GM23338 (cell line): ENCODE measurements at regions not wholly inside any gene's neighbourhood (a gene's known extent, or its start where the extent isn't known, plus 50 kb on each side); places are given as distances from the start of the nearest gene placed in this dataset.

Source experiments
- ATAC-seq: fragments of 200-7000 bp; cut with Tn5 transposase; 3 replicates; pipeline ENCODE4 v1.9.1; 2020
- DNase-seq: peaks from one replicate; pipeline ENCODE4 v3.0.0-alpha.2; 2015; ENCODE audit warnings: low spot score
- H2AFZ ChIP-seq: fragments of 200-600 bp; sonication (generic); 2 replicates; pipeline ENCODE4 v1.8.0; 2016; ENCODE audit warnings: antibody characterized with exemption, mild to moderate bottlenecking, moderate library complexity
- H3F3A ChIP-seq: fragments of 200-600 bp; sonication (generic); replicated peaks from 2 replicates; pipeline ENCODE4 v1.8.0; 2017; ENCODE audit warnings: antibody characterized with exemption, mixed run types, low read depth
- H3K27ac ChIP-seq: fragments of 200-600 bp; sonication (generic); 2 replicates; pipeline ENCODE4 v1.6.1; 2016; ENCODE audit warnings: low read depth
- H3K27me3 ChIP-seq: fragments of 200-600 bp; sonication (generic); 2 replicates; pipeline ENCODE4 v1.8.0; 2016; ENCODE audit warnings: mild to moderate bottlenecking, mixed run types, moderate library complexity; ENCODE audit not compliant: insufficient read depth
- H3K36me3 ChIP-seq: fragments of 200-600 bp; sonication (generic); 2 replicates; pipeline ENCODE4 v1.8.0; 2016; ENCODE audit warnings: mild to moderate bottlenecking; ENCODE audit not compliant: insufficient read depth
- H3K4me1 ChIP-seq: fragments of 200-600 bp; sonication (generic); 2 replicates; pipeline ENCODE4 v1.8.0; 2016; ENCODE audit warnings: mild to moderate bottlenecking, moderate library complexity; ENCODE audit not compliant: insufficient read depth
- H3K4me2 ChIP-seq: fragments of 200-600 bp; sonication (generic); 2 replicates; pipeline ENCODE4 v1.7.1; 2017; ENCODE audit warnings: mixed run types
- H3K4me3 ChIP-seq: fragments of 200-600 bp; sonication (generic); 2 replicates; pipeline ENCODE4 v1.6.1; 2016; ENCODE audit warnings: mixed run types
- H3K79me2 ChIP-seq: fragments of 200-600 bp; sonication (generic); replicated peaks from 2 replicates; pipeline ENCODE4 v1.8.0; 2017; ENCODE audit warnings: mild to moderate bottlenecking; ENCODE audit not compliant: insufficient read depth
- H3K9me2 ChIP-seq: fragments of 200-600 bp; sonication (generic); 2 replicates; pipeline ENCODE4 v1.8.0; 2017; ENCODE audit not compliant: insufficient read depth
- H4K20me1 ChIP-seq: fragments of 200-600 bp; sonication (generic); replicated peaks from 2 replicates; pipeline ENCODE4 v1.8.0; 2017; ENCODE audit warnings: mild to moderate bottlenecking; ENCODE audit not compliant: insufficient read depth
- H3K27ac Mint-ChIP-seq: 2 replicates; pipeline ENCODE4 v1.8.0; 2020; ENCODE audit warnings: inconsistent platforms, mild to moderate bottlenecking, moderate library complexity, mixed read lengths
- H3K27me3 Mint-ChIP-seq: 3 replicates; pipeline ENCODE4 v1.8.0; 2022; ENCODE audit warnings: low read depth, mild to moderate bottlenecking, moderate library complexity, mixed read lengths, inconsistent platforms; ENCODE audit not compliant: insufficient read depth, poor library complexity
- H3K36me3 Mint-ChIP-seq: 3 replicates; pipeline ENCODE4 v1.8.0; 2021; ENCODE audit warnings: low read depth, mild to moderate bottlenecking, inconsistent platforms, moderate library complexity, mixed read lengths
- H3K4me1 Mint-ChIP-seq: 3 replicates; pipeline ENCODE4 v1.8.0; 2020; ENCODE audit warnings: mild to moderate bottlenecking, inconsistent platforms, mixed read lengths
- H3K4me3 Mint-ChIP-seq: 3 replicates; pipeline ENCODE4 v1.8.0; 2021; ENCODE audit warnings: moderate library complexity, mild to moderate bottlenecking, inconsistent platforms, mixed read lengths
- H3K9me3 Mint-ChIP-seq: 3 replicates; pipeline ENCODE4 v1.8.0; 2020; ENCODE audit warnings: moderate library complexity, mild to moderate bottlenecking, inconsistent platforms, mixed read lengths
- CREB1 ChIP-seq: fragments of 250-450 bp; sonication (Bioruptor Pico); IDR thresholded peaks from 2 replicates; pipeline ENCODE4 v1.5.0; 2020; ENCODE audit warnings: low read depth, mild to moderate bottlenecking, moderate library complexity
- EZH2 ChIP-seq: fragments of 200-600 bp; sonication (generic); IDR thresholded peaks from one replicate; pipeline ENCODE4 v1.8.0; 2017; ENCODE audit warnings: antibody characterized with exemption, mild to moderate bottlenecking, low read depth; ENCODE audit not compliant: unreplicated experiment
- EZH2phosphoT487 ChIP-seq: fragments of 200-600 bp; sonication (generic); IDR thresholded peaks from one replicate; pipeline ENCODE4 v1.8.1; 2018; ENCODE audit warnings: antibody characterized with exemption; ENCODE audit not compliant: unreplicated experiment
- JUNB ChIP-seq: IDR thresholded peaks from one replicate; pipeline ENCODE4 v1.6.1; 2016; ENCODE audit warnings: antibody characterized with exemption; ENCODE audit not compliant: unreplicated experiment
- NANOG ChIP-seq: IDR thresholded peaks from 2 replicates; pipeline ENCODE4 v1.6.1; 2016; ENCODE audit warnings: antibody characterized with exemption, borderline replicate concordance
- POLR2AphosphoS5 ChIP-seq: IDR thresholded peaks from 2 replicates; pipeline ENCODE4 v1.6.1; 2016; ENCODE audit warnings: antibody characterized with exemption, low read depth
- STAT1 ChIP-seq: IDR thresholded peaks from one replicate; pipeline ENCODE4 v1.6.1; 2016; ENCODE audit warnings: antibody characterized with exemption; ENCODE audit not compliant: unreplicated experiment
- ZNF114 ChIP-seq: fragments of 250-450 bp; sonication (Bioruptor Pico); IDR thresholded peaks from 2 replicates; pipeline ENCODE4 v1.5.0; 2020; ENCODE audit warnings: mild to moderate bottlenecking, moderate library complexity
- ZNF331 ChIP-seq: fragments of 250-450 bp; sonication (Bioruptor Pico); IDR thresholded peaks from 2 replicates; pipeline ENCODE4 v1.5.0; 2020; ENCODE audit warnings: low read depth, mild to moderate bottlenecking, moderate library complexity
- TF ChIP-seq, protein P1 (sequence below): IDR thresholded peaks from 2 replicates; pipeline ENCODE4 v1.6.1; 2016; ENCODE audit warnings: antibody characterized with exemption
- TF ChIP-seq, protein P2 (sequence below), 2 experiments: fragments of 200-600 bp in 1 of 2; sonication (generic) in 1 of 2; conservative IDR thresholded peaks; 2 replicates each; pipeline versions ENCODE4 v1.5.1 to v1.6.1; 2016 to 2017; ENCODE audit warnings: antibody characterized with exemption in 2 of 2, low read depth in 2 of 2, mild to moderate bottlenecking in 2 of 2, moderate library complexity in 1 of 2
- TF ChIP-seq, protein P3 (sequence below): IDR thresholded peaks from one replicate; pipeline ENCODE4 v1.6.1; 2018; ENCODE audit warnings: antibody characterized with exemption; ENCODE audit not compliant: unreplicated experiment
- TF ChIP-seq, protein P4 (sequence below): fragments of 250-450 bp; sonication (Bioruptor Pico); IDR thresholded peaks from 2 replicates; pipeline ENCODE4 v1.5.0; 2020; ENCODE audit warnings: mild to moderate bottlenecking, moderate library complexity

DNA sequence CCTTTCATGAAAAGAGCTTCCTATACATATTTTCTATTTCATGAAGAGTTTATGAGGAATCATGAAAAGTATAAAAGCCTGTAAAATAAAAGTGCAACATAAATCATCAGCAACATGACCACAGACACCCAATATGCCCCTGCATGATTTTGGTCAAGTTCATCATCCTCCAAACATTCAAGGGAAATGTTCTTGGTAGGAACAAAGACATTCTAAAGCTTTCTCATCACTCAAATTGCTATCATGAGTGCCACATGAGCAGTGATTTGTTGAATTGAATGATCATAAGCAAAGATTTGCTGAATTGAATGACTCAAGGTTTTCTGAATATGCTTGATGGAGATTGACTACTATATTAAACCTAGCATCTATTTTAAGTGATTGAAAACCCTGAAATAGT is 172.2 kb downstream of the MBD2 start:
- DNase-seq (no peak), ATAC-seq (no peak)
- no peaks in the 10 kb centered on the region for H3K27me3 Mint-ChIP-seq
- no peak overlapping the region for H3K4me3 ChIP-seq
- no peaks in the 10 kb centered on the region for H3K4me1 ChIP-seq
- H3K4me2 ChIP-seq: no peak overlapping the region
- no peak overlapping the region for H3K4me3 Mint-ChIP-seq
- H3K4me1 Mint-ChIP-seq: no peaks in the 10 kb centered on the region
- no peak overlapping the region for H3K27ac ChIP-seq
- H3K27me3 ChIP-seq: no peaks in the 10 kb centered on the region
- TF ChIP-seq NANOG (no peak), EZH2 (no peak), ZNF114 (CRISPR knock-in tag) (no peak), EZH2phosphoT487 (no peak), STAT1 (no peak), POLR2AphosphoS5 (no peak), CREB1 (CRISPR knock-in tag) (no peak), JUNB (no peak), ZNF331 (CRISPR knock-in tag) (no peak)
- TF ChIP-seq, protein P1, sequence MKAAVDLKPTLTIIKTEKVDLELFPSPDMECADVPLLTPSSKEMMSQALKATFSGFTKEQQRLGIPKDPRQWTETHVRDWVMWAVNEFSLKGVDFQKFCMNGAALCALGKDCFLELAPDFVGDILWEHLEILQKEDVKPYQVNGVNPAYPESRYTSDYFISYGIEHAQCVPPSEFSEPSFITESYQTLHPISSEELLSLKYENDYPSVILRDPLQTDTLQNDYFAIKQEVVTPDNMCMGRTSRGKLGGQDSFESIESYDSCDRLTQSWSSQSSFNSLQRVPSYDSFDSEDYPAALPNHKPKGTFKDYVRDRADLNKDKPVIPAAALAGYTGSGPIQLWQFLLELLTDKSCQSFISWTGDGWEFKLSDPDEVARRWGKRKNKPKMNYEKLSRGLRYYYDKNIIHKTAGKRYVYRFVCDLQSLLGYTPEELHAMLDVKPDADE: no peak
- TF ChIP-seq, protein P2, sequence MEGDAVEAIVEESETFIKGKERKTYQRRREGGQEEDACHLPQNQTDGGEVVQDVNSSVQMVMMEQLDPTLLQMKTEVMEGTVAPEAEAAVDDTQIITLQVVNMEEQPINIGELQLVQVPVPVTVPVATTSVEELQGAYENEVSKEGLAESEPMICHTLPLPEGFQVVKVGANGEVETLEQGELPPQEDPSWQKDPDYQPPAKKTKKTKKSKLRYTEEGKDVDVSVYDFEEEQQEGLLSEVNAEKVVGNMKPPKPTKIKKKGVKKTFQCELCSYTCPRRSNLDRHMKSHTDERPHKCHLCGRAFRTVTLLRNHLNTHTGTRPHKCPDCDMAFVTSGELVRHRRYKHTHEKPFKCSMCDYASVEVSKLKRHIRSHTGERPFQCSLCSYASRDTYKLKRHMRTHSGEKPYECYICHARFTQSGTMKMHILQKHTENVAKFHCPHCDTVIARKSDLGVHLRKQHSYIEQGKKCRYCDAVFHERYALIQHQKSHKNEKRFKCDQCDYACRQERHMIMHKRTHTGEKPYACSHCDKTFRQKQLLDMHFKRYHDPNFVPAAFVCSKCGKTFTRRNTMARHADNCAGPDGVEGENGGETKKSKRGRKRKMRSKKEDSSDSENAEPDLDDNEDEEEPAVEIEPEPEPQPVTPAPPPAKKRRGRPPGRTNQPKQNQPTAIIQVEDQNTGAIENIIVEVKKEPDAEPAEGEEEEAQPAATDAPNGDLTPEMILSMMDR (conservative IDR thresholded peaks at IDR 0.05; ENCODE audit: low read depth in 2 of 2): no peak
- TF ChIP-seq, protein P3, sequence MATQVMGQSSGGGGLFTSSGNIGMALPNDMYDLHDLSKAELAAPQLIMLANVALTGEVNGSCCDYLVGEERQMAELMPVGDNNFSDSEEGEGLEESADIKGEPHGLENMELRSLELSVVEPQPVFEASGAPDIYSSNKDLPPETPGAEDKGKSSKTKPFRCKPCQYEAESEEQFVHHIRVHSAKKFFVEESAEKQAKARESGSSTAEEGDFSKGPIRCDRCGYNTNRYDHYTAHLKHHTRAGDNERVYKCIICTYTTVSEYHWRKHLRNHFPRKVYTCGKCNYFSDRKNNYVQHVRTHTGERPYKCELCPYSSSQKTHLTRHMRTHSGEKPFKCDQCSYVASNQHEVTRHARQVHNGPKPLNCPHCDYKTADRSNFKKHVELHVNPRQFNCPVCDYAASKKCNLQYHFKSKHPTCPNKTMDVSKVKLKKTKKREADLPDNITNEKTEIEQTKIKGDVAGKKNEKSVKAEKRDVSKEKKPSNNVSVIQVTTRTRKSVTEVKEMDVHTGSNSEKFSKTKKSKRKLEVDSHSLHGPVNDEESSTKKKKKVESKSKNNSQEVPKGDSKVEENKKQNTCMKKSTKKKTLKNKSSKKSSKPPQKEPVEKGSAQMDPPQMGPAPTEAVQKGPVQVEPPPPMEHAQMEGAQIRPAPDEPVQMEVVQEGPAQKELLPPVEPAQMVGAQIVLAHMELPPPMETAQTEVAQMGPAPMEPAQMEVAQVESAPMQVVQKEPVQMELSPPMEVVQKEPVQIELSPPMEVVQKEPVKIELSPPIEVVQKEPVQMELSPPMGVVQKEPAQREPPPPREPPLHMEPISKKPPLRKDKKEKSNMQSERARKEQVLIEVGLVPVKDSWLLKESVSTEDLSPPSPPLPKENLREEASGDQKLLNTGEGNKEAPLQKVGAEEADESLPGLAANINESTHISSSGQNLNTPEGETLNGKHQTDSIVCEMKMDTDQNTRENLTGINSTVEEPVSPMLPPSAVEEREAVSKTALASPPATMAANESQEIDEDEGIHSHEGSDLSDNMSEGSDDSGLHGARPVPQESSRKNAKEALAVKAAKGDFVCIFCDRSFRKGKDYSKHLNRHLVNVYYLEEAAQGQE: no peak
- TF ChIP-seq, protein P4, sequence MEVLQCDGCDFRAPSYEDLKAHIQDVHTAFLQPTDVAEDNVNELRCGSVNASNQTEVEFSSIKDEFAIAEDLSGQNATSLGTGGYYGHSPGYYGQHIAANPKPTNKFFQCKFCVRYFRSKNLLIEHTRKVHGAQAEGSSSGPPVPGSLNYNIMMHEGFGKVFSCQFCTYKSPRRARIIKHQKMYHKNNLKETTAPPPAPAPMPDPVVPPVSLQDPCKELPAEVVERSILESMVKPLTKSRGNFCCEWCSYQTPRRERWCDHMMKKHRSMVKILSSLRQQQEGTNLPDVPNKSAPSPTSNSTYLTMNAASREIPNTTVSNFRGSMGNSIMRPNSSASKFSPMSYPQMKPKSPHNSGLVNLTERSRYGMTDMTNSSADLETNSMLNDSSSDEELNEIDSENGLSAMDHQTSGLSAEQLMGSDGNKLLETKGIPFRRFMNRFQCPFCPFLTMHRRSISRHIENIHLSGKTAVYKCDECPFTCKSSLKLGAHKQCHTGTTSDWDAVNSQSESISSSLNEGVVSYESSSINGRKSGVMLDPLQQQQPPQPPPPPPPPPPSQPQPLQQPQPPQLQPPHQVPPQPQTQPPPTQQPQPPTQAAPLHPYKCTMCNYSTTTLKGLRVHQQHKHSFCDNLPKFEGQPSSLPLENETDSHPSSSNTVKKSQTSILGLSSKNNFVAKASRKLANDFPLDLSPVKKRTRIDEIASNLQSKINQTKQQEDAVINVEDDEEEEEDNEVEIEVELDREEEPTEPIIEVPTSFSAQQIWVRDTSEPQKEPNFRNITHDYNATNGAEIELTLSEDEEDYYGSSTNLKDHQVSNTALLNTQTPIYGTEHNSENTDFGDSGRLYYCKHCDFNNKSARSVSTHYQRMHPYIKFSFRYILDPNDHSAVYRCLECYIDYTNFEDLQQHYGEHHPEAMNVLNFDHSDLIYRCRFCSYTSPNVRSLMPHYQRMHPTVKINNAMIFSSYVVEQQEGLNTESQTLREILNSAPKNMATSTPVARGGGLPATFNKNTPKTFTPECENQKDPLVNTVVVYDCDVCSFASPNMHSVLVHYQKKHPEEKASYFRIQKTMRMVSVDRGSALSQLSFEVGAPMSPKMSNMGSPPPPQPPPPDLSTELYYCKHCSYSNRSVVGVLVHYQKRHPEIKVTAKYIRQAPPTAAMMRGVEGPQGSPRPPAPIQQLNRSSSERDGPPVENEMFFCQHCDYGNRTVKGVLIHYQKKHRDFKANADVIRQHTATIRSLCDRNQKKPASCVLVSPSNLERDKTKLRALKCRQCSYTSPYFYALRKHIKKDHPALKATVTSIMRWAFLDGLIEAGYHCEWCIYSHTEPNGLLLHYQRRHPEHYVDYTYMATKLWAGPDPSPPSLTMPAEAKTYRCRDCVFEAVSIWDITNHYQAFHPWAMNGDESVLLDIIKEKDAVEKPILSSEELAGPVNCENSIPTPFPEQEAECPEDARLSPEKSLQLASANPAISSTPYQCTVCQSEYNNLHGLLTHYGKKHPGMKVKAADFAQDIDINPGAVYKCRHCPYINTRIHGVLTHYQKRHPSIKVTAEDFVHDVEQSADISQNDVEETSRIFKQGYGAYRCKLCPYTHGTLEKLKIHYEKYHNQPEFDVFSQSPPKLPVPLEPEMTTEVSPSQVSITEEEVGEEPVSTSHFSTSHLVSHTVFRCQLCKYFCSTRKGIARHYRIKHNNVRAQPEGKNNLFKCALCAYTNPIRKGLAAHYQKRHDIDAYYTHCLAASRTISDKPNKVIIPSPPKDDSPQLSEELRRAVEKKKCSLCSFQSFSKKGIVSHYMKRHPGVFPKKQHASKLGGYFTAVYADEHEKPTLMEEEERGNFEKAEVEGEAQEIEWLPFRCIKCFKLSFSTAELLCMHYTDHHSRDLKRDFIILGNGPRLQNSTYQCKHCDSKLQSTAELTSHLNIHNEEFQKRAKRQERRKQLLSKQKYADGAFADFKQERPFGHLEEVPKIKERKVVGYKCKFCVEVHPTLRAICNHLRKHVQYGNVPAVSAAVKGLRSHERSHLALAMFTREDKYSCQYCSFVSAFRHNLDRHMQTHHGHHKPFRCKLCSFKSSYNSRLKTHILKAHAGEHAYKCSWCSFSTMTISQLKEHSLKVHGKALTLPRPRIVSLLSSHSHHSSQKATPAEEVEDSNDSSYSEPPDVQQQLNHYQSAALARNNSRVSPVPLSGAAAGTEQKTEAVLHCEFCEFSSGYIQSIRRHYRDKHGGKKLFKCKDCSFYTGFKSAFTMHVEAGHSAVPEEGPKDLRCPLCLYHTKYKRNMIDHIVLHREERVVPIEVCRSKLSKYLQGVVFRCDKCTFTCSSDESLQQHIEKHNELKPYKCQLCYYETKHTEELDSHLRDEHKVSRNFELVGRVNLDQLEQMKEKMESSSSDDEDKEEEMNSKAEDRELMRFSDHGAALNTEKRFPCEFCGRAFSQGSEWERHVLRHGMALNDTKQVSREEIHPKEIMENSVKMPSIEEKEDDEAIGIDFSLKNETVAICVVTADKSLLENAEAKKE (CRISPR knock-in tag): no peak
- H3K27ac Mint-ChIP-seq: no peak overlapping the region
- H3K9me3 Mint-ChIP-seq: no peaks in the 10 kb centered on the region
- no peaks in the 10 kb centered on the region for H3K36me3 Mint-ChIP-seq
- no peaks in the 10 kb centered on the region; the same call in 1 of the 2 replicates for H3K36me3 ChIP-seq
- H4K20me1 ChIP-seq: no peaks in the 10 kb centered on the region
- H3F3A ChIP-seq: no peaks in the 10 kb centered on the region
- H3K79me2 ChIP-seq: no peaks in the 10 kb centered on the region
- H3K9me2 ChIP-seq: peaks cover 7% of the 10 kb centered on the region
- no peak overlapping the region for H2AFZ ChIP-seq
